ENCODE measurements at regions not wholly inside any gene's neighbourhood (a gene's known extent, or its start where the extent isn't known, plus 50 kb on each side); places are given as distances from the start of the nearest gene placed in this dataset.

DNA sequence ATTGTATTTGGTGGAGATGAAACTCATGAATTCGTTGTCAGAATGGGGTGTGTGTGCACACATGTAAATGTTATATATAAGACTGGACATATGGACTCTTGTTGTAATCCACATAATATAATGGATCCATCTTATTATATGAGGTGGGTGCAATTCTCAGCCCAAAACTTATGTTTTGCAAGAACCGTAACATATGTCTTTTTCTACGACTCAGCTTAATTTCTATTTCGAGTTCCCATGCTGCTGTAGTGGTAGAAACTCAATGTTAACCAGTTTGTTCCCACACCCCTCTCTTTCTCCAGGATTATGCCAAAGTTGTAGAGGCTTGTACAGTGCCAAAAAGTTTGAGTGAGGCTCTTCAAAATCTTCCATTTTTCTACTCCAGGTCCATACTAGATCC, 112.5 kb upstream of the SPOPL start:
- H3K27ac ChIP-seq: no peak overlapping the region
- TF ChIP-seq, protein P1, sequence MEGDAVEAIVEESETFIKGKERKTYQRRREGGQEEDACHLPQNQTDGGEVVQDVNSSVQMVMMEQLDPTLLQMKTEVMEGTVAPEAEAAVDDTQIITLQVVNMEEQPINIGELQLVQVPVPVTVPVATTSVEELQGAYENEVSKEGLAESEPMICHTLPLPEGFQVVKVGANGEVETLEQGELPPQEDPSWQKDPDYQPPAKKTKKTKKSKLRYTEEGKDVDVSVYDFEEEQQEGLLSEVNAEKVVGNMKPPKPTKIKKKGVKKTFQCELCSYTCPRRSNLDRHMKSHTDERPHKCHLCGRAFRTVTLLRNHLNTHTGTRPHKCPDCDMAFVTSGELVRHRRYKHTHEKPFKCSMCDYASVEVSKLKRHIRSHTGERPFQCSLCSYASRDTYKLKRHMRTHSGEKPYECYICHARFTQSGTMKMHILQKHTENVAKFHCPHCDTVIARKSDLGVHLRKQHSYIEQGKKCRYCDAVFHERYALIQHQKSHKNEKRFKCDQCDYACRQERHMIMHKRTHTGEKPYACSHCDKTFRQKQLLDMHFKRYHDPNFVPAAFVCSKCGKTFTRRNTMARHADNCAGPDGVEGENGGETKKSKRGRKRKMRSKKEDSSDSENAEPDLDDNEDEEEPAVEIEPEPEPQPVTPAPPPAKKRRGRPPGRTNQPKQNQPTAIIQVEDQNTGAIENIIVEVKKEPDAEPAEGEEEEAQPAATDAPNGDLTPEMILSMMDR (IDR thresholded peaks at IDR 0.05; ENCODE audit: low read depth, low read length): no peak
- H3K36me3 ChIP-seq: no peaks in the 10 kb centered on the region
- no peak for DNase-seq (ENCODE audit: low read depth in 1 of 2, low spot score in 1 of 2)
- H3K27me3 ChIP-seq: no peaks in the 10 kb centered on the region
- no peak overlapping the region for H3K4me3 ChIP-seq
- no peaks in the 10 kb centered on the region for H3K9me3 ChIP-seq (ENCODE audit: low read depth)
- H3K4me1 ChIP-seq (ENCODE audit: low read depth): no peaks in the 10 kb centered on the region

DNA sequence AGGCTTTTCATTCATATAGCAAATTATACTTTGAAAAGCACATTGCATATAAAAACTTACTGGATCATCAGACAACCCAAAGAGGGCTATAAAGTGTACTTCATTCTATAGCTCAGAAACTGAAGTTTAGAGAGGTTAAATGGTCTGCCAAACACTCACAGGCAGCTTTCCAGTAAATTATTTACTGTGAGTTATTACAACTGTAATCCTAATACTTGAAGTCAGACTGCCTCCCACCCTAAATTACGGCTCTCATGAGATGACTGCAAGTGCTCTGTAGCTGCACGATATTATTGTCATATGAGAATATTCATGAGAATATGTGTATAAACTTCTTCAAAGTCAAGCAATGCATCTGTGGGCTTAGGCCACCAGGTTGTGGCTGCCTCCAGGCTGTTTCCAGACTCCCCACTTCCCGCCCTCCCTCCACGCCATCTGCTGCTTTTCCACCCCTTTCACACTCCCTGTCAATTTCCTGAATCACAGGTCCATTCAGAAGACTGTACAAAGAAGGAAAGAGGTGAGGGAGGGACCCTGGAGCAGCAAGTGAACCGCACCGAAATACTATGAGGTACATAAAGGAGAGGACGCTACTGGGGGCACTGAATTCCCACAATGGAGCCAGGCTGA, 111.1 kb upstream of the SPOPL start:
- no peaks in the 10 kb centered on the region for H3K36me3 ChIP-seq
- no peaks in the 10 kb centered on the region for H3K4me1 ChIP-seq (ENCODE audit: low read depth)
- H3K9me3 ChIP-seq (ENCODE audit: low read depth): no peaks in the 10 kb centered on the region
- no peak for DNase-seq (ENCODE audit: low read depth in 1 of 2, low spot score in 1 of 2)
- TF ChIP-seq, protein P1 (IDR thresholded peaks at IDR 0.05; ENCODE audit: low read depth, low read length): no peak
- H3K4me3 ChIP-seq: no peak overlapping the region
- H3K27me3 ChIP-seq: no peaks in the 10 kb centered on the region
- no peak overlapping the region for H3K27ac ChIP-seq

DNA sequence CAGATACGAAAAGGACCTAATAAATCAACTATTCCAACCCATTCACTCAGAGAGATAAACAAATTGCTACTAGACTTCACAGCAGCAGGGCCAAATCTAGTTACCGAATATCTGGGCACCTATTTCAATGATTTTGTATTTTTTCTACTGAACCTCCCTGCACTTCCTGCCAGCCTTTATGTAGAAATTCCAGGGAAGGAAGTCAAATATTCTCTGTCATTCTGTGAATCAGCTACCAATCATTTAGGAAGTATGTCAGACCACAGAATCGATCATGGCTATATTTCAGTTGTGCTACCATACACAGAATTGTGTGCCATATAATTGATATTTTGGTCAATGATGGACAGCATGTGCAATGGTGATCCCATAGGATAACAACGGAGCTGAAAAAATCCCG, 109.6 kb upstream of the SPOPL start:
- Histone ChIP-seq H3K4me3 (no peak overlapping the region), H3K36me3 (no peaks in the 10 kb centered on the region), H3K27ac (no peak overlapping the region), H3K4me1 (ENCODE audit: low read depth) (no peaks in the 10 kb centered on the region), H3K27me3 (no peaks in the 10 kb centered on the region), H3K9me3 (ENCODE audit: low read depth) (no peaks in the 10 kb centered on the region)
- TF ChIP-seq, protein P1 (IDR thresholded peaks at IDR 0.05; ENCODE audit: low read depth, low read length): no peak
- no peak for DNase-seq (ENCODE audit: low read depth in 1 of 2, low spot score in 1 of 2)

DNA sequence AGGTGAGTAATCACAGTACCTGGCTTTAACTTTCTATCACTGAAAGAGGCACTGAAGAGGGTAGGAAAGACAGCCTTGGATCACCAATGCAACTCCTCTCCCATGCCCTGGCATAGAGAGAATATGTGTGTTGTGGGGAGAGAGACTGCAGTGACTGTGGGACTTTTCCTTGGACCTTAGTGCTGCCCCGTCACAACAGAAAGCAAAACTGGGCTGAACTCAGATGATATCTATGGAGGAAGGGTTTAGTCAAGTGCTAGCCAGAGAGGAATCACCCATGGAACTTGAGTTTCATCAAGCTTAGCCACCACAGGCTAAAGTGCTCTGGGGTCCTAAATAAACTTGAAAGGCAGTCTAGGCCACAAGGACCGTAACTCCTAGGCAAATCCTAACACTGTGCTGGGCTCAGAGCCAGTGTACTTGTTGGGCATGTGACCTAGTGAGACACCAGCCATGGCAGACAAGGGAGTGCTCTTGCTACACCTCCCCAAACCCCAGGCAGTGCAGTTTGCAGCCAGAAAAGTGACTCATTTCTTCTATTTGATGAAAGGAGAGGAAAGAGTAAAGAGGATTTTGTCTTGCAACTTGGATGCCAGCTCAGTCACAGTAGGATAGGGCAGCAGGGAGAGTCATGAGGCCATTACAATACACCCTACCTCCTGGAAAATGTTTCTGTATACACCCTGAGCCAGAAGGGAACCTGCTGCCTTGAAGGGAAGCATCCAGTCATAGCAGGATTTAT, 105.8 kb upstream of the SPOPL start:
- peak in 1 of 2 donors; percentile 77 for DNase-seq (ENCODE audit: low read depth in 1 of 2, low spot score in 1 of 2)

DNA sequence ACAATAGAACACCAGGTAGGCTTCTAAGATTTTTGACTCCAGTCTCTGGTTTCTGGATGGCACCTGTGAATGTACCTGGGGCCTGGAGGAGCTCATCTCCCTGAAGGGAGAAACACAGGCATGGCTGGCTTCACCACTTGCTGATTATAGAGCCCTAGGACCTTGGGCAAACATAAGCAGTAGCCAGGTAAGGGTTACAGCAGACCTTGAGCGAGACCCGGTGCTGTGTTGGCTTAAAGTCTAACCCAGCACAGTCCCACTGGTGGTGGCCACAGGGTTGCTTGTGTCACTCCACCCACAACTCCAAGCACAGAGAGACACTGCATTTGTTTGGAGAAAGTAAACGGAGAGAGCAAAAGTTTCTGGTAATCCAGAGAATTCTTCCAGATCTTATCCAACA, 104.7 kb upstream of the SPOPL start:
- no peak for DNase-seq (ENCODE audit: low read depth in 1 of 2, low spot score in 1 of 2)

More for the DNA sequence above, 105.8 kb upstream of the SPOPL start:
- TF ChIP-seq, protein P1 (IDR thresholded peaks at IDR 0.05; ENCODE audit: low read depth, low read length): no peak
- Histone ChIP-seq H3K4me3 (no peak overlapping the region), H3K27ac (no peak overlapping the region), H3K4me1 (ENCODE audit: low read depth) (no peaks in the 10 kb centered on the region), H3K27me3 (no peaks in the 10 kb centered on the region), H3K36me3 (no peaks in the 10 kb centered on the region), H3K9me3 (ENCODE audit: low read depth) (no peaks in the 10 kb centered on the region)

More for the DNA sequence above, 104.7 kb upstream of the SPOPL start:
- no peaks in the 10 kb centered on the region for H3K36me3 ChIP-seq
- no peak overlapping the region for H3K27ac ChIP-seq
- no peaks in the 10 kb centered on the region for H3K9me3 ChIP-seq (ENCODE audit: low read depth)
- no peaks in the 10 kb centered on the region for H3K4me1 ChIP-seq (ENCODE audit: low read depth)
- H3K27me3 ChIP-seq: no peaks in the 10 kb centered on the region
- TF ChIP-seq, protein P1 (IDR thresholded peaks at IDR 0.05; ENCODE audit: low read depth, low read length): no peak
- no peak overlapping the region for H3K4me3 ChIP-seq
